ENCODE measurements at regions not wholly inside any gene's neighbourhood (a gene's known extent, or its start where the extent isn't known, plus 50 kb on each side); places are given as distances from the start of the nearest gene placed in this dataset.
A peak's percentile ranks its signal among the peaks of the same experiment; 100 is the strongest.
"Not testable (repeated sequence)": the region's sequence is repeated elsewhere in the genome, so short reads cannot be mapped to it uniquely, and the experiment has no call there.

GRCh38 chr21:9037588-9038544 is 1483.5 kb upstream of the TPTE start:
- DNase-seq; H3K4me3 ChIP-seq; H3K36me3 ChIP-seq; H3K27ac ChIP-seq; H3K4me1 ChIP-seq; H3K27me3 ChIP-seq; intact Hi-C loops (cut with DNase I; ENCODE audit: low total_unique reads): not testable (repeated sequence)
- 59 to 73% (median 67%) methylated on average over 20 to 39 of the region's 39 CpGs for WGBS, 5 donors
- peaks cover 0 to 61% (median 11%) of the 10 kb centered on the region in 4 donors for H3K9me3 ChIP-seq

- intact Hi-C loops (cut with DNase I; ENCODE audit: low total_unique reads); H3K27me3 ChIP-seq; H3K4me3 ChIP-seq; H3K27ac ChIP-seq; H3K4me1 ChIP-seq; H3K36me3 ChIP-seq: not testable (repeated sequence)
- WGBS, 5 donors: 68 to 77% (median 72%) methylated on average over 37 to 45 of the region's 45 CpGs
- H3K9me3 ChIP-seq: peaks cover 0 to 62% (median 11%) of the 10 kb centered on the region in 4 donors
- DNase-seq: peak in 1 of 2 donors; percentile 25
These were observed 1481.6 kb upstream of the TPTE start for GRCh38 chr21:9039520-9040365.

DNA sequence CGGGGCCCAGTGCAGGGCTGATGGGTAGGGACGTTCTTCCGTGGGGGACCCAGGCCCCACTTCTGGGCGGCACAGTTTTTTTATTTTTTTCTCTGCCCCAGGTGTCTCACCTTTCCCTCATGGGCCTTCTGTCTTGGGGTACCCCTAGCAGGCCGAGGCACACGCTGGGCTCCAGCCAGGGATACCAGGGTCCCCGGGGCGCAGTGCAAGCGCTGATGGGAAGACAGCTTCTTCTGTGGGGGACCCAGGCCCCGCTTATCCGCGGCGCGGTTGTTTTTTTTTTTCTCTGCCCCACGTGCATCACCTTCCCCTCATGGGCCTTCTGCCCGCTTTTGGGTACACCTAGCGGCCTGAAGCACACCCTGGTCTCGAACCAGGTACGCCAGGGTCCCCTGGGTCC is 1481.0 kb upstream of the TPTE start:
- H3K4me3 ChIP-seq; DNase-seq; H3K27me3 ChIP-seq; H3K36me3 ChIP-seq; H3K27ac ChIP-seq; intact Hi-C loops (cut with DNase I; ENCODE audit: low total_unique reads); H3K4me1 ChIP-seq: not testable (repeated sequence)
- 66 to 77% (median 71%) methylated on average over 17 to 19 of the region's 19 CpGs for WGBS, 5 donors
- peaks cover 0 to 57% (median 11%) of the 10 kb centered on the region in 4 donors for H3K9me3 ChIP-seq

DNA sequence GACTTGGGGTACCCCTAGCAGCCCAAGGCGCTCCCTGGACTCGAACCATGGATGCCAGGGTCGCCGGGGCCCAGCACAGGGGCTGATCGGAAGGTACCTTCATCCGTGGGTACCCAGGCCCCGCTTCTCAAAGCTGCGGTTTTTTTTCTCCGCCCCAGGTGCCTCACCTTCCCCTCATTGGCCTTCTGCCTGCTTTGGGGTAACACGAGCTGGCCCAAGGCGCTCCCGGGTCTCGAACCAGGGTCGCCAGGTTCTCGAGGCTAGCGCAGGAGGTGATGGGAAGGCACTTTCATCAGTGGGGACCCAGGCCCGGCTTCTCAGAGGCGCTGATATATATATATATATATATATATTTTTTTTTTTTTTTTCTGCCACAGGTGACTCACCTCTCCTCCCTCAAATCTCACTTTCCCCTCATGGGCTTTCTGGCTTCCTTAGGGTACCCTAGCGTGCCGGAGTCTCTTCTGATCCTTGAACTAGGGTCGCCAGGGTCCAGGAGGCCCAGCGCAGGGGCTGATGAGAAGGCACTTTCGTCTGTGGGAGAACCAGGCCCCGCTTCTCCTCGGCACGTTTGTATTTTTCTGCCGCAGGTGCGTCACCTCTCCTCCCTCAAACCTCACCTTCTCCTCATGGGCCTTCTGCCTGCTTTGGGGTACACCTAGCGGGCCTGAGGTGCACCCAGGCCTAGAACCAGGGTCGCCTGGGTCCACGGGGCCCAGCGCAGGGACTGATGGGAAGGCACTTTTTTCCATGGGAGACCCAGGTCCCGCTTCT is 1480.0 kb upstream of the TPTE start:
- WGBS, 5 donors: 70 to 88% (median 82%) methylated on average over 8 to 33 of the region's 33 CpGs

GRCh38 chr21:9043089-9043488 is 1478.3 kb upstream of the TPTE start:
- H3K36me3 ChIP-seq; H3K4me1 ChIP-seq; H3K27me3 ChIP-seq; H3K4me3 ChIP-seq; H3K27ac ChIP-seq; DNase-seq; intact Hi-C loops (cut with DNase I; ENCODE audit: low total_unique reads): not testable (repeated sequence)
- WGBS, 5 donors: 54 to 72% (median 61%) methylated on average over 10 to 14 of the region's 38 CpGs
- peaks cover 0 to 39% (median 11%) of the 10 kb centered on the region in 4 donors for H3K9me3 ChIP-seq

More for the DNA sequence above, 1480.0 kb upstream of the TPTE start:
- H3K36me3 ChIP-seq; intact Hi-C loops (cut with DNase I; ENCODE audit: low total_unique reads); H3K27me3 ChIP-seq; H3K27ac ChIP-seq; H3K4me3 ChIP-seq; H3K4me1 ChIP-seq: not testable (repeated sequence)
- H3K9me3 ChIP-seq: peaks cover 0 to 56% (median 11%) of the 10 kb centered on the region in 4 donors
- peak in 1 of 2 donors; percentile 24 for DNase-seq

DNA sequence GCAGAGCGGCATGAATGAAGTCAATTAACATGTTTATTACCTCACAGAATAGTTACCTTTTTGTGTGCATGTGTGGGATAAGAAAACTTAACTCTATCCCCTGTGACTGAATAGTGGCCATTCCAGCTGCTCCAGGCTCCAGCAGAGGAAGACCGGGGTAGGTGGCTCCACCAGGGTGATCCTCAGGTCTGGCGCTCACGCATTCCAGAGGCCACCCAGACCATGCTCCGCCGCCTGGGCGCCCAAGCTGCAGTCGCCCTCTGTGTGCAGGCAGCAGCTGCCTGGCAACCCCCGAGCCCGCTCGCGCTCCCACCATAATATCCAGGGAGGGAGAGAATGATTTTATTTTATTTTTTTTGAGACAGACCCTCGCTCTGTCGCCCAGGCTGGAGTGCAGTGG is 1474.5 kb upstream of the TPTE start:
- DNase-seq; H3K36me3 ChIP-seq; H3K4me3 ChIP-seq; H3K4me1 ChIP-seq; H3K9me3 ChIP-seq; intact Hi-C loops (cut with DNase I; ENCODE audit: low total_unique reads); H3K27ac ChIP-seq; H3K27me3 ChIP-seq: not testable (repeated sequence)
- 58 to 77% (median 72%) methylated on average over 8 to 11 of the region's 14 CpGs for WGBS, 5 donors

DNA sequence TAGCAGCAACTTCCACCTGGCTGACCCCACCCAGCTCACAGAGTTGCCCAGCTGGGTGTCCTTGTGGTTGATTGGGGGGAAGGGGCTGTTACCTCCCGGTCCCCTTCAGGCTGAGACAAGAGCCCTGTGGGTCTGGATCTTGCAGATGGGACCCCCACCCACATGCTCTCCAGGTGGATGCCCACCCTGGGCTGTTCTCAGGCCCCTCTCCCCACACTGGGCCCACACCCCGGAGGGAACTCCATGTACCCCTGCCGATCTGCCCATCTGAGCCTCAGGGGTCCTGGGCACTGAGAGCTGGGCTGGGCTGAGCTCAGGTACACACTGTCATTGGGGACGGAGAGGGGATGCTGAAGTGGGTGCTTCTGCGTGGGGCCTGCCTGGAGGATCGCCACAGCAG is 1453.9 kb upstream of the TPTE start:
- 50 to 73% (median 54%) methylated on average over 2 of the region's 6 CpGs; no CpG with 5 or more reads in 2 of the 5 donors for whole genome bisulfite sequencing, 5 donors

GRCh38 chr21:9068622-9069021 is 1452.8 kb upstream of the TPTE start:
- H3K4me1 ChIP-seq; H3K27me3 ChIP-seq; intact Hi-C loops (cut with DNase I; ENCODE audit: low total_unique reads); DNase-seq; H3K36me3 ChIP-seq; H3K4me3 ChIP-seq; H3K27ac ChIP-seq: not testable (repeated sequence)
- WGBS, 5 donors: 79 to 91% (median 84%) methylated on average over 8 to 10 of the region's 11 CpGs
- H3K9me3 ChIP-seq: peaks cover 0 to 23% (median 0%) of the 10 kb centered on the region in 4 donors

More for the DNA sequence above, 1453.9 kb upstream of the TPTE start:
- H3K27ac ChIP-seq; H3K27me3 ChIP-seq; H3K36me3 ChIP-seq; DNase-seq; H3K4me1 ChIP-seq; H3K4me3 ChIP-seq; intact Hi-C loops (cut with DNase I; ENCODE audit: low total_unique reads): not testable (repeated sequence)
- peaks cover 0 to 16% (median 0%) of the 10 kb centered on the region in 4 donors for H3K9me3 ChIP-seq

Measured in stomach (tissue), 8 donors.